ENCODE measurements at regions not wholly inside any gene's neighbourhood (a gene's known extent, or its start where the extent isn't known, plus 50 kb on each side); places are given as distances from the start of the nearest gene placed in this dataset.
"Not testable (repeated sequence)": the region's sequence is repeated elsewhere in the genome, so short reads cannot be mapped to it uniquely, and the experiment has no call there.

DNA sequence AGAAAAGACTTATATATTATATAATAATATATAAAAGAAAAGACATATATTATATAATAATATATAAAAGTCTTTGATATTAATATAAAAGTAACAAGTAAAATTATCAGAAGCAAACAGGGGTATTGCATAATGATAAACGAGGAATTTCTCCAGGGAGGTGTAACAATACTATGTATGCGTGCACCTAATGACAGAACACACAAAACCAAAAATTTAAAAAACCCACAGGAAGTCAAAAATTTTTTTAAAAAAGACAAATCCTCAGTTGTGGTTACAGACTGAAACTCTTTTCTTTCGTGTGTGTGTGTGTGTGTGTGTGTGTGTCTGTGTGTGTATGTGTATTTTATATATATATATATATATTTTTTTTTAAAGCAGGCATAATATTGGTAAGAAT, 279.2 kb upstream of the DPP6 start:
- TF ChIP-seq EZH2 (IDR thresholded peaks at IDR 0.05; ENCODE audit: insufficient read depth, poor library complexity, severe bottlenecking) (no peak), EZH2phosphoT487 (IDR thresholded peaks at IDR 0.05; ENCODE audit: insufficient read depth, low read depth) (no peak)
- Histone ChIP-seq H3K4me1 (ENCODE audit: insufficient read depth) (no peaks in the 10 kb centered on the region), H4K20me1 (ENCODE audit: insufficient read depth) (no peaks in the 10 kb centered on the region), H3K79me2 (ENCODE audit: insufficient read depth) (no peaks in the 10 kb centered on the region), H3K4me2 (ENCODE audit: unreplicated experiment) (no peak overlapping the region), H3K9me3 (ENCODE audit: low read depth) (no peaks in the 10 kb centered on the region), H3K9me2 (ENCODE audit: insufficient read depth) (no peaks in the 10 kb centered on the region), H3K9ac (no peak overlapping the region), H3K36me3 (ENCODE audit: low read depth) (no peaks in the 10 kb centered on the region), H3K4me3 (no peak overlapping the region), H3K27me3 (replicated peaks; ENCODE audit: insufficient read depth) (no peaks in the 10 kb centered on the region), H3K27ac (no peak overlapping the region), H2AFZ (no peak overlapping the region), H3F3A (ENCODE audit: insufficient read depth) (no peaks in the 10 kb centered on the region)
- no peak for DNase-seq
- 22 to 27% methylated on average over 3 of the region's 3 CpGs for WGBS, 2 experiments (ENCODE audit: low coverage in 1 of 2, low lambda C conversion rate in 2 of 2, missing lambda C conversion rate in 2 of 2)
- in situ Hi-C loops (cut with MboI): no loop called here

DNA sequence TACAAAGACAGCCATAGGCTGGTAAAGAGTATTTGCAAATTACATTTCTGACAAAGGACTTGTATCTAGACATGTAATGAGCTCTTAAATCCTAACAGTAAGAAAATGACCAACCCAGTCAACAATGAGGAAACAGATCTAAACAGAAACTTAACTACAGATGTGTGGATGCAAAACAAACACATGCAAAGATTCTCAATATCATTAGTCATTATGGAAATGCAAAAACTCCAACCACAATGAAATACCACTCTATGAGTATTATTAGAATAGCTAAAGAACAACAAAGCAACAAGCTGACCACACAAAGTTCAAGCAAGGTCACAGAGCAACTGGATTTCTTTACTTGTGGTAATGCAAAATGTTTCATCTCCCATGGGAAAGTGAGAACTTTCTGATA, 275.3 kb upstream of the DPP6 start:
- H2AFZ ChIP-seq; H3K9ac ChIP-seq; H3K9me2 ChIP-seq (ENCODE audit: insufficient read depth); H3K9me3 ChIP-seq (ENCODE audit: low read depth); H4K20me1 ChIP-seq (ENCODE audit: insufficient read depth); H3K4me1 ChIP-seq (ENCODE audit: insufficient read depth); DNase-seq; H3K36me3 ChIP-seq (ENCODE audit: low read depth); H3K27me3 ChIP-seq (replicated peaks; ENCODE audit: insufficient read depth); H3K79me2 ChIP-seq (ENCODE audit: insufficient read depth); H3K4me2 ChIP-seq (ENCODE audit: unreplicated experiment); H3F3A ChIP-seq (ENCODE audit: insufficient read depth); H3K4me3 ChIP-seq; H3K27ac ChIP-seq; in situ Hi-C loops (cut with MboI): not testable (repeated sequence)

DNA sequence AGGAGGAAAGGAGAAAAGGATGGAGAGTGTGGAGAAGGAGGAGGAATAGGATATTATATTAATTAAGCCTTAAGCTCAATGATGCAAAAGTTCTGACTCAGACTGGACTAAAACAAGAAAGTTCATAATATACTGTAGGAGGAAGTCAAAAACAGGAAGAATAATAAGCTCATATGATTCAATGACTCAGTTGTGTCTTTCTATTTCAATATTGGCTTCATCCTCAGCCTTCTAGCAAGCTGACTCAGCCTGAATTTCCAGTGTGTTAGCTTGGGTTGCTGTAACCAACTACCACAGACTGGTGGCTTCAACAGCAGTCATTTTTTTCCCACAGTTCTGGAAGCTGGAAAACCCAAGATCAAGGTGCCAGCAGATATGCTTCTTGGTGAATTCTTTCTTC, 254.8 kb upstream of the DPP6 start:
- DNase-seq; H3K9ac ChIP-seq; in situ Hi-C loops (cut with MboI); H3K9me2 ChIP-seq (ENCODE audit: insufficient read depth); H2AFZ ChIP-seq; H3F3A ChIP-seq (ENCODE audit: insufficient read depth); H3K36me3 ChIP-seq (ENCODE audit: low read depth); H3K4me3 ChIP-seq; H4K20me1 ChIP-seq (ENCODE audit: insufficient read depth); H3K27me3 ChIP-seq (replicated peaks; ENCODE audit: insufficient read depth); H3K79me2 ChIP-seq (ENCODE audit: insufficient read depth); H3K4me2 ChIP-seq (ENCODE audit: unreplicated experiment); H3K27ac ChIP-seq; H3K9me3 ChIP-seq (ENCODE audit: low read depth); H3K4me1 ChIP-seq (ENCODE audit: insufficient read depth): not testable (repeated sequence)

DNA sequence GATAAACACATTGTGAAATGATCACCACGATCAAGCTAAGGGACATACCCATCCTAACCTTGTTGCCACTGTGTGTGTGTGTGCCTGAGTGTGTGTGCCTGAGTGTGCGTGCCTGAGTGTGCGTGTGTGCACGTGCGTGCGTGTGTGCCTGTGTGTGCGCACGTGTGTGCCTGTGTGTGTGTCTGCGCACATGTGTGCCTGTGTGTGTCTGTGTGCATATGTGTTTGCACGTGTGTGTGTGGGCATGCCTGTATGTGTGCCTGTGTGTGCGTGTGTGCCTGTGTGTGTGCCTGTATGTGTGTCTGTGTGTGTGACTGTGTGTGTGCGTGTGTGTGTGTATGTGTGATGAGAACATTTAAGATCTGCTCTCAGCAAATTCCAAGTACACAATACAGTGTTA, 244.1 kb upstream of the DPP6 start:
- no peaks in the 10 kb centered on the region for H3K9me2 ChIP-seq (ENCODE audit: insufficient read depth)
- no peaks in the 10 kb centered on the region for H3K9me3 ChIP-seq (ENCODE audit: low read depth)
- H3K4me2 ChIP-seq (ENCODE audit: unreplicated experiment): no peak overlapping the region
- no peaks in the 10 kb centered on the region for H3K4me1 ChIP-seq (ENCODE audit: insufficient read depth)
- H3K27me3 ChIP-seq (replicated peaks; ENCODE audit: insufficient read depth): no peaks in the 10 kb centered on the region
- H3K79me2 ChIP-seq (ENCODE audit: insufficient read depth): no peaks in the 10 kb centered on the region
- H3F3A ChIP-seq (ENCODE audit: insufficient read depth): no peaks in the 10 kb centered on the region
- whole genome bisulfite sequencing, 2 experiments (ENCODE audit: low coverage in 1 of 2, low lambda C conversion rate in 2 of 2, missing lambda C conversion rate in 2 of 2): 71 to 77% methylated on average over 11 to 12 of the region's 12 CpGs
- H3K36me3 ChIP-seq (ENCODE audit: low read depth): no peaks in the 10 kb centered on the region
- no peak overlapping the region for H3K27ac ChIP-seq
- no peaks in the 10 kb centered on the region for H4K20me1 ChIP-seq (ENCODE audit: insufficient read depth)
- TF ChIP-seq EZH2 (IDR thresholded peaks at IDR 0.05; ENCODE audit: insufficient read depth, poor library complexity, severe bottlenecking): no peak
- no peak for TF ChIP-seq EZH2phosphoT487 (IDR thresholded peaks at IDR 0.05; ENCODE audit: insufficient read depth, low read depth)
- no peak overlapping the region for H3K4me3 ChIP-seq
- no peak for DNase-seq
- H3K9ac ChIP-seq: no peak overlapping the region
- H2AFZ ChIP-seq: no peak overlapping the region
- in situ Hi-C loops (cut with MboI): no loop called here

DNA sequence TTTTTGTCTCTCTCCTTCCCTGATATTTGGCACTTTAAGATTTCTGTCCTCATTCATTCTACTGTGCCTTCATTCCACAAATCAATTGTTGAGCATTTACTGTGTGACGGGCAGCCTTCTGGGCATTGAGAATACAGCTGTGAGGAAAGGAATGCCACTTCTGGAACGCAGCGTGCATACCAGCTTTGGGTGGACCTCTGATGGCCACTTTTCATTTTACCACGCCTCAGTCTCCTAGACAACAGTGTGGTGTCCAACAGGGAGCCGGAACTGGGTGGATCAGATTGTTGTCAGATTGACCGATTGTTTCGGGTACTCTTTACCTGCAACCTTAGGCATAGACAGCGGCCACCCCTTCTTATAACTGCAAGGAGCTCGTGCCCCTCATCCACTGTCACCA, 222.7 kb upstream of the DPP6 start:
- no peaks in the 10 kb centered on the region for H3K36me3 ChIP-seq (ENCODE audit: low read depth)
- no peaks in the 10 kb centered on the region for H3K27me3 ChIP-seq (replicated peaks; ENCODE audit: insufficient read depth)
- TF ChIP-seq EZH2 (IDR thresholded peaks at IDR 0.05; ENCODE audit: insufficient read depth, poor library complexity, severe bottlenecking) (no peak), EZH2phosphoT487 (IDR thresholded peaks at IDR 0.05; ENCODE audit: insufficient read depth, low read depth) (no peak)
- no peaks in the 10 kb centered on the region for H3K9me2 ChIP-seq (ENCODE audit: insufficient read depth)
- H3K27ac ChIP-seq: no peak overlapping the region
- no peaks in the 10 kb centered on the region for H3K79me2 ChIP-seq (ENCODE audit: insufficient read depth)
- 18 to 21% methylated on average over 9 of the region's 9 CpGs for WGBS, 2 experiments (ENCODE audit: low coverage in 1 of 2, low lambda C conversion rate in 2 of 2, missing lambda C conversion rate in 2 of 2)
- no peak overlapping the region for H2AFZ ChIP-seq
- no peaks in the 10 kb centered on the region for H3F3A ChIP-seq (ENCODE audit: insufficient read depth)
- no peak overlapping the region for H3K4me2 ChIP-seq (ENCODE audit: unreplicated experiment)
- H3K9ac ChIP-seq: no peak overlapping the region
- in situ Hi-C loops (cut with MboI): no loop called here
- no peak overlapping the region for H3K4me3 ChIP-seq
- no peak for DNase-seq
- no peaks in the 10 kb centered on the region for H3K9me3 ChIP-seq (ENCODE audit: low read depth)
- H3K4me1 ChIP-seq (ENCODE audit: insufficient read depth): no peaks in the 10 kb centered on the region
- no peaks in the 10 kb centered on the region for H4K20me1 ChIP-seq (ENCODE audit: insufficient read depth)
